PC-3 (cell line): ENCODE measurements at regions not wholly inside any gene's neighbourhood (a gene's known extent, or its start where the extent isn't known, plus 50 kb on each side); places are given as distances from the start of the nearest gene placed in this dataset.

Source experiments
- CTCF ChIP-seq: fragments of 300-600 bp; sonication (generic); conservative IDR thresholded peaks from 2 replicates; pipeline ENCODE4 v1.5.1; 2017; ENCODE audit warnings: antibody characterized with exemption, low read depth, mild to moderate bottlenecking, low read length
- EZH2phosphoT487 ChIP-seq: fragments of 300-600 bp; sonication (generic); IDR thresholded peaks from 2 replicates; pipeline ENCODE4 v1.6.1; 2018; ENCODE audit warnings: mild to moderate bottlenecking, antibody characterized with exemption, low read length, borderline replicate concordance

- TF ChIP-seq CTCF (no peak), EZH2phosphoT487 (no peak)
Measured at GRCh38 chr10:118843647-118844265, 89.0 kb upstream of the CACUL1 start.
